GM19043 (cell line): ENCODE measurements at regions not wholly inside any gene's neighbourhood (a gene's known extent, or its start where the extent isn't known, plus 50 kb on each side); places are given as distances from the start of the nearest gene placed in this dataset.

Experiments
- ATAC-seq: cut with Tn5 transposase; IDR thresholded peaks from one replicate; pipeline ENCODE4 v1.9.1; 2021; ENCODE audit warnings: low read depth; ENCODE audit not compliant: unreplicated experiment

DNA sequence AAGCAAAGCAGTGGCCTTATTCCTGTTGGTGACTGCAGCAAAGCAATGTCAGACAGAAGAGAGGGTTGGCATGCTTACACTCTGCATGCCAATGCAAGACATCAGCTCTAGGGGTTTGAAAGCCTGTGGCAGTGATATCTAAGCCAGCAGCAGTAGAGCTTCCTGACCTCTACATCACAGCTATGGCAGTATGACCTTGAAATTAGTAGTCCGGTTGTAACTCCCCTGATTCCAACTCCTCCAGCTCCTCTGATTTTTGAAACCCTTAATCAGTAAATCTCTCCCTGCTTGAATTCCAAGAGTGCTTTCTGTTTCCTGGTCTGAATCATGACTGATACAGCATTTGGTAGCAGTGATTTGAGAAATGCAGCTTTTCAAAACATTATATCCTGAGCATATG is 60.0 kb upstream of the LRP1B start:
- ATAC-seq, result no peak

DNA sequence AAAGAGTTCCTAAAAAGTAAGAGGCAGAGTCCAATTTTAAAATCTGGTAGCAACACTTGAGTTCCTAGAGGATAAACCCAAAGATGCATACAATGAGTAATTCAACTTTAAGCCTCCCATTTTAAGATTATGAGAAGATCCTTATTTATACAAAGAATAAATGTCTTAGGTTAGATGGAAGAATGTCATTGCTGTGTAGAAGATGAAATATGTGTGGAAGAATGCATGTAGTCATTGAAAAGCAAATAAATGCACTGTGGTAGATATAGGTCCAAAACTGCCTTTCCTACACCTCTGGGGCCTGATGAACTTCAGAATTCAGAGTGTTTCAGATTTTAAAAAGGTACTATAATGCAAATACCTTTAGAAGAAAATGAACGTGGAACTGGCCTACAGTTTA is 58.7 kb upstream of the LRP1B start:
- ATAC-seq, result no peak

DNA sequence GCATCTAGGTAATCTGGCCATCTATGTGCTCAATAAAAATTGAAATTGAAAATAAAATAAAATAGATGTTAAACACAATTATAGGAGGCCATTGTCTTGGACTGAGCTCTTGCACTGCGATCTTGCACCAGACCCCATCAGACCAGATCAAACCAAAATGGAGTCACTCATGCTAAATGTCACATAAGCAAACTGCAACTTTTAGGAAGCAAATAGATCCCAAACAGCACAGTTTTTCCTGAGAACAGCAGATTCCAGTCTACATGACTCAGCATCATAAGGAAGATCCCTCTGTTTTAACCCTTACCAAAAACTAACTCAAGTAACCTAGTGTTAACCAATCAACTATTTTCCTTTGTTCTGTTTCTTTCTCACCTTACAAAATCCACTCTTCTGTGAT is 57.7 kb upstream of the LRP1B start:
- no peak for ATAC-seq

DNA sequence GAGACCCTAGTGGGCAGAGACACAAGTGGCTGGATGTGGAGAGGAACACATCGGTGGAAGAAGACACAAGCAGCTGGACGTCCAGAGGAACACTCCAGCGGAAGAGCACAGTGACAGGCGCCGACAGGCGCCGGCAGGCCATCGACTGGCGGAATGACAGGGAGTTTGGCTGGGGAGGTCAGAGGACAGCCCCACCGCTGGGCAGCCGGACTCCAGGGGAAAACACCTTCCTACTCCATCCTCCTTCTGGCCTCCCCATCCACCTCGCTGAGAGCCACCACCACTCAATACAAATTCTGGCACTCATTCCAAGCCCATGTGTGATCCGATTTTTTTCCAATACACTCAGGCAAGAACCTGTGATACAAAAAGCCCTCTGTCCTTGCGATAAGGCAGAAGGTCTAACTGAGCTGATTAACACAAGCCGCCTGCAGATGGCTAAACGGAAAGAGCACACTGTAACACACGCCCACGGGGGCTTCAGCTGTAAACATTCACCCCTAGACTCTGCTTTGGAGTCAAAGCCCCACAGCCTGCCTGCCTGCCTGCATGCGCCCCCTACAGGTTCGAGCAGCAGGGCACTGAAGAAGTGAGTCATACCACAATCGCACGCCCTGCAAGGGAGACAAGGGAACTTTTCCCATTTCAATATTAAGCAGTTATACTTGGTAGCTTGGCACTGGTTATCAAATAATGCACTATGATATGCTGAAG is 50.2 kb upstream of the LRP1B start:
- no peak for ATAC-seq
